GM18498 (cell line): ENCODE measurements at regions not wholly inside any gene's neighbourhood (a gene's known extent, or its start where the extent isn't known, plus 50 kb on each side); places are given as distances from the start of the nearest gene placed in this dataset.

Source experiments
- ATAC-seq: cut with Tn5 transposase; IDR thresholded peaks from one replicate; pipeline ENCODE4 v1.9.1; 2021; ENCODE audit warnings: mild to moderate bottlenecking, moderate library complexity; ENCODE audit not compliant: unreplicated experiment

- no peak for ATAC-seq
Measured at GRCh38 chr10:60443346-60443745, 53.7 kb upstream of the ANK3 start.

DNA sequence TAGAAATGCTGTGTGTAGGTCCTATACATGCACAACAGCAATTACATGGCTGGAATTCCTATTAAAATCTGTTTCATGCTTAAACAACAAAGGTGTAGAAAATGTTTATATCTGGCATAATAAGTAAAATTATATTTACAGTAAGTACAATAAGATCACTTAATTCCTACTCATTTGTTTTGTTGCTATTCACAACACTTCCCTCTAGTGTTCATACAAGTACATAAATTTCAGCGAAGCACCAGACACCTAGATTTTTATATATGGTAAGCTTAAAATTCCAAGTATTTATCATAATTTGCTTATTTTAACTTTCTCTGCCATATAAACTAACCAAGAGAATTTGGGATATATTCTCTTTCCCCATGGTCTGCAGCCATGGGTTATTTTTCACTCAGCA, 51.8 kb upstream of the ANK3 start:
- ATAC-seq, result no peak

GRCh38 chr10:60439641-60440040, 50.0 kb upstream of the ANK3 start:
- ATAC-seq, result no peak
